OCI-LY1 (cell line): ENCODE measurements at regions not wholly inside any gene's neighbourhood (a gene's known extent, or its start where the extent isn't known, plus 50 kb on each side); places are given as distances from the start of the nearest gene placed in this dataset.
"Not testable (repeated sequence)": the region's sequence is repeated elsewhere in the genome, so short reads cannot be mapped to it uniquely, and the experiment has no call there.

Source experiments
- CTCF ChIP-seq: fragments of 200-600 bp; sonication (generic), shearing (Covaris generic); IDR thresholded peaks from 2 replicates; pipeline ENCODE4 v1.5.1; 2017; ENCODE audit warnings: mild to moderate bottlenecking, antibody characterized with exemption, low read length, moderate library complexity, mixed read lengths
- EZH2 ChIP-seq: fragments of 200-600 bp; sonication (generic), shearing (Covaris generic); IDR thresholded peaks from 2 replicates; pipeline ENCODE4 v1.8.0; 2017; ENCODE audit warnings: borderline replicate concordance, mixed run types, mild to moderate bottlenecking, antibody characterized with exemption, low read length, moderate library complexity, mixed read lengths

- TF ChIP-seq CTCF, EZH2: not testable (repeated sequence)
These were observed 59.0 kb upstream of the NUTM2F start for GRCh38 chr9:94387338-94388010.
